ENCODE measurements at regions not wholly inside any gene's neighbourhood (a gene's known extent, or its start where the extent isn't known, plus 50 kb on each side); places are given as distances from the start of the nearest gene placed in this dataset.

DNA sequence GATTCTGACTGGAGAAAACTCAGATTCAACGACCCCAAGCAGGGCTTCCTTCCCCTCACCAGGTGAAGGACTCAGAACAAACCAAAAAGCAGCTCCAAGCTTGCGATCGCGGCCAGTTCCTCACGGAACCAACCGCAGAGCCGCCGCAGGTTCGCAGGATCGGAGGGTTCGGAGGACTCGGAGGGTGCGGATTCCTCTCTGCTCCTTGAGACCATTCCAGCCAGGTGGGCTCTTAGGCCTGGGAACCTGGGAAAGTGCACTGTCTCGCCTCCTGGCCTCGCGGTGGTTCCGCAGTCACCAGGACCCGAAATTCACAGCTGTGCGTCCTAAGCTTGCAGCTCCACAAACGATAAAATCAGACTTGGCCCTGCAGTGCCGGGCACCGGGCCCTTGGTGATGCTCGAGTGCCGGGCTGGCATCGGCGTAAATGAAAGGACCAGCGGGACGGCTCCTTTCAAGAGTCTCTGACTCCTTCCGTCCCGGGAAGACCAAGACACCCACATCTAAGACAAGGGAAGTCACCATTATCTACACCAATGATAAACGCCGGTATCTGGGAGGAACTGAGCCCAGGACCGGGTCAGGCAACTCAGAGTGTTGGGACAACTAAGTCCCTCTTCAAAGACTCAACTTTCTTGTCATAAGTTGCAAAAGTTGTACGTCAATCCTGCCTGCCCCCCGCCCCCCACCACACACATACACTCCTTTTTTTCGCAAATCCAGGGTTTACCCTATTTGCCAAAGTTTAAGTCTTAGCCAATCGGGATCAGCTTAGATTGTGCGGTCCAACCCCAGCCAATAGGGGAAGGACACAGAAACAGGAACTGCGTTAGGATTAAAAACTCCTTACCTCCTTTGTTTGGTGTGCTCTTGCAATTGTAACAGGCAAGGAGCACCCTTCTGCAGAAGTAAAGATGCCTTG, 69.8 kb upstream of the PRSS16 start:
- TF ChIP-seq, protein P1, sequence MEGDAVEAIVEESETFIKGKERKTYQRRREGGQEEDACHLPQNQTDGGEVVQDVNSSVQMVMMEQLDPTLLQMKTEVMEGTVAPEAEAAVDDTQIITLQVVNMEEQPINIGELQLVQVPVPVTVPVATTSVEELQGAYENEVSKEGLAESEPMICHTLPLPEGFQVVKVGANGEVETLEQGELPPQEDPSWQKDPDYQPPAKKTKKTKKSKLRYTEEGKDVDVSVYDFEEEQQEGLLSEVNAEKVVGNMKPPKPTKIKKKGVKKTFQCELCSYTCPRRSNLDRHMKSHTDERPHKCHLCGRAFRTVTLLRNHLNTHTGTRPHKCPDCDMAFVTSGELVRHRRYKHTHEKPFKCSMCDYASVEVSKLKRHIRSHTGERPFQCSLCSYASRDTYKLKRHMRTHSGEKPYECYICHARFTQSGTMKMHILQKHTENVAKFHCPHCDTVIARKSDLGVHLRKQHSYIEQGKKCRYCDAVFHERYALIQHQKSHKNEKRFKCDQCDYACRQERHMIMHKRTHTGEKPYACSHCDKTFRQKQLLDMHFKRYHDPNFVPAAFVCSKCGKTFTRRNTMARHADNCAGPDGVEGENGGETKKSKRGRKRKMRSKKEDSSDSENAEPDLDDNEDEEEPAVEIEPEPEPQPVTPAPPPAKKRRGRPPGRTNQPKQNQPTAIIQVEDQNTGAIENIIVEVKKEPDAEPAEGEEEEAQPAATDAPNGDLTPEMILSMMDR (IDR thresholded peaks at IDR 0.05), result peak; percentile 7 to 57 (median 51)
- TF ChIP-seq POLR2A (IDR thresholded peaks at IDR 0.05), result peak in 2 of 3 donors; percentile 58 to 62

Measured in body of pancreas (tissue), 4 donors.